Common myeloid progenitor, CD34-positive (primary cell): ENCODE measurements at regions not wholly inside any gene's neighbourhood (a gene's known extent, or its start where the extent isn't known, plus 50 kb on each side); places are given as distances from the start of the nearest gene placed in this dataset.

ENCODE experiments used
- CTCF ChIA-PET: fragments of 350-600 bp; sonication (Branson Sonifier 250); formaldehyde crosslinking; loops from one replicate; lab custom pipeline; 2021; ENCODE audit warnings: antibody characterized with exemption; lab: Charles Lee
- POLR2A ChIA-PET: fragments of 350-600 bp; sonication (Branson Sonifier 250); formaldehyde crosslinking; loops from one replicate; lab custom pipeline; 2021; ENCODE audit warnings: antibody characterized with exemption; lab: Charles Lee
- DNase-seq, 3 donors: peaks; one replicate each; pipeline versions ENCODE4 v3.0.0 to v3.0.0-alpha.2; 2013
- H3K27ac ChIP-seq, 2 experiments: 1 replicate in 1 of 2; 2 replicates in 1 of 2; pipeline ENCODE4 v1.7.0; 2013; ENCODE audit warnings: inconsistent platforms in 2 of 2, low read length in 2 of 2, mild to moderate bottlenecking in 2 of 2, low read depth in 1 of 2, moderate library complexity in 1 of 2; ENCODE audit not compliant: severe bottlenecking in 2 of 2, insufficient read depth in 1 of 2, poor library complexity in 1 of 2
- H3K27me3 ChIP-seq, 5 experiments: replicated peaks in 2 of 5; 1 replicate in 3 of 5; 2 replicates in 2 of 5; pipeline versions ENCODE4 v1.6.1 to v1.7.0; 2013; ENCODE audit warnings: low read length in 4 of 5, mild to moderate bottlenecking in 2 of 5, moderate library complexity in 2 of 5, inconsistent platforms in 1 of 5; ENCODE audit not compliant: insufficient read depth in 5 of 5, control insufficient read depth in 4 of 5
- H3K36me3 ChIP-seq, 4 experiments: 1 replicate in 2 of 4; 2 replicates in 2 of 4; pipeline versions ENCODE4 v1.6.1 to v1.7.0; 2013; ENCODE audit warnings: low read length in 3 of 4, control low read depth in 1 of 4, mild to moderate bottlenecking in 1 of 4; ENCODE audit not compliant: control insufficient read depth in 4 of 4, insufficient read depth in 4 of 4
- H3K4me1 ChIP-seq, 4 experiments: 1 replicate in 3 of 4; 2 replicates in 1 of 4; pipeline versions ENCODE4 v1.6.1 to v1.7.1; 2013; ENCODE audit warnings: low read length in 3 of 4, mild to moderate bottlenecking in 3 of 4, control low read depth in 1 of 4, inconsistent platforms in 1 of 4, moderate library complexity in 1 of 4; ENCODE audit not compliant: control insufficient read depth in 4 of 4, insufficient read depth in 4 of 4; ENCODE audit errors: control extremely low read depth in 1 of 4
- H3K4me3 ChIP-seq, 7 experiments: 1 replicate in 4 of 7; 2 replicates in 3 of 7; pipeline versions ENCODE4 v1.5.1 to v1.7.0; 2013; ENCODE audit warnings: mild to moderate bottlenecking in 7 of 7, low read length in 6 of 7, moderate library complexity in 6 of 7, inconsistent platforms in 2 of 7, low read depth in 2 of 7, control low read depth in 1 of 7; ENCODE audit not compliant: insufficient read depth in 4 of 7, control insufficient read depth in 1 of 7; ENCODE audit errors: extremely low read depth in 1 of 7
- H3K9me3 ChIP-seq, 5 experiments: 1 replicate in 4 of 5; 2 replicates in 1 of 5; pipeline versions ENCODE4 v1.6.1 to v1.7.1; 2013; ENCODE audit warnings: low read length in 4 of 5, mild to moderate bottlenecking in 2 of 5, inconsistent platforms in 1 of 5, low read depth in 1 of 5, moderate library complexity in 1 of 5; ENCODE audit not compliant: control insufficient read depth in 4 of 5, insufficient read depth in 2 of 5; ENCODE audit errors: control extremely low read depth in 1 of 5
- WGBS: methylation state at CpG from one replicate; pipeline ENCODE4 v1.1.5; 2013; ENCODE audit not compliant: insufficient coverage; 5-methylcytosine and 5-hydroxymethylcytosine counted together

GRCh38 chr20:54879393-54879792 is 404.0 kb downstream of the DOK5 start:
- CTCF ChIA-PET = no interaction called here
- Histone ChIP-seq H3K27ac (no peak overlapping the region), H3K27me3 (no peaks in the 10 kb centered on the region), H3K36me3 (no peaks in the 10 kb centered on the region), H3K4me3 (no peak overlapping the region), H3K4me1 (no peaks in the 10 kb centered on the region), H3K9me3 (peaks cover 0 to 2% (median 0%) of the 10 kb centered on the region in 5 experiments)
- POLR2A ChIA-PET = no interaction called here
- no CpG with 5 or more reads among the region's 1 CpG for WGBS
- no peak for DNase-seq

GRCh38 chr20:54875307-54875706 is 399.9 kb downstream of the DOK5 start:
- no peak overlapping the region for H3K27ac ChIP-seq
- ChIA-PET CTCF (no interaction called here), POLR2A (no interaction called here)
- H3K4me3 ChIP-seq = no peak overlapping the region
- H3K27me3 ChIP-seq = no peaks in the 10 kb centered on the region
- H3K4me1 ChIP-seq = no peaks in the 10 kb centered on the region
- H3K36me3 ChIP-seq = no peaks in the 10 kb centered on the region
- no peak for DNase-seq
- WGBS = no CpG with 5 or more reads among the region's 3 CpGs
- peaks cover 0 to 2% (median 0%) of the 10 kb centered on the region in 5 experiments for H3K9me3 ChIP-seq

GRCh38 chr20:54874718-54875117 is 399.3 kb downstream of the DOK5 start:
- POLR2A ChIA-PET = no interaction called here
- CTCF ChIA-PET = no interaction called here

GRCh38 chr20:54872440-54872839 is 397.0 kb downstream of the DOK5 start:
- Histone ChIP-seq H3K4me3 (no peak overlapping the region), H3K4me1 (no peaks in the 10 kb centered on the region), H3K27ac (no peak overlapping the region), H3K9me3 (no peaks in the 10 kb centered on the region), H3K36me3 (no peaks in the 10 kb centered on the region), H3K27me3 (no peaks in the 10 kb centered on the region)
- WGBS = no CpG with 5 or more reads among the region's 1 CpG
- DNase-seq = no peak
- ChIA-PET CTCF (no interaction called here), POLR2A (no interaction called here)

More at GRCh38 chr20:54874718-54875117, 399.3 kb downstream of the DOK5 start:
- H3K9me3 ChIP-seq = peaks cover 0 to 2% (median 0%) of the 10 kb centered on the region in 5 experiments
- 89% methylated on average over 3 of the region's 5 CpGs for WGBS
- no peak overlapping the region for H3K27ac ChIP-seq
- H3K36me3 ChIP-seq = no peaks in the 10 kb centered on the region
- no peak overlapping the region for H3K4me3 ChIP-seq
- no peaks in the 10 kb centered on the region for H3K4me1 ChIP-seq
- no peaks in the 10 kb centered on the region for H3K27me3 ChIP-seq
- DNase-seq = no peak

- Histone ChIP-seq H3K4me3 (no peak overlapping the region), H3K4me1 (no peaks in the 10 kb centered on the region), H3K27ac (no peak overlapping the region), H3K36me3 (no peaks in the 10 kb centered on the region), H3K9me3 (no peaks in the 10 kb centered on the region), H3K27me3 (no peaks in the 10 kb centered on the region)
- no peak for DNase-seq
- POLR2A ChIA-PET = no interaction called here
- CTCF ChIA-PET = no interaction called here
- 80% methylated on average over 1 of the region's 3 CpGs for WGBS
Observed at GRCh38 chr20:54869765-54870164, 394.4 kb downstream of the DOK5 start.

- CTCF ChIA-PET = no interaction called here
- WGBS = 100% methylated on average over 1 of the region's 4 CpGs
- no peak for DNase-seq
Observed at GRCh38 chr20:54865273-54865672, 389.9 kb downstream of the DOK5 start.

GRCh38 chr20:54860716-54861115 is 385.3 kb downstream of the DOK5 start:
- ChIA-PET CTCF (no interaction called here), POLR2A (no interaction called here)
- no peaks in the 10 kb centered on the region for H3K36me3 ChIP-seq
- H3K27ac ChIP-seq = no peak overlapping the region
- no peaks in the 10 kb centered on the region for H3K27me3 ChIP-seq
- H3K9me3 ChIP-seq = peaks cover 0 to 2% (median 0%) of the 10 kb centered on the region in 5 experiments
- no peak for DNase-seq
- H3K4me3 ChIP-seq = no peak overlapping the region
- 58% methylated on average over 1 of the region's 4 CpGs for WGBS
- no peaks in the 10 kb centered on the region for H3K4me1 ChIP-seq

More at GRCh38 chr20:54865273-54865672, 389.9 kb downstream of the DOK5 start:
- POLR2A ChIA-PET = no interaction called here
- Histone ChIP-seq H3K4me3 (no peak overlapping the region), H3K27me3 (no peaks in the 10 kb centered on the region), H3K36me3 (no peaks in the 10 kb centered on the region), H3K4me1 (no peaks in the 10 kb centered on the region), H3K27ac (no peak overlapping the region), H3K9me3 (no peaks in the 10 kb centered on the region)
